ENCODE measurements at regions not wholly inside any gene's neighbourhood (a gene's known extent, or its start where the extent isn't known, plus 50 kb on each side); places are given as distances from the start of the nearest gene placed in this dataset.
"Not testable (repeated sequence)": the region's sequence is repeated elsewhere in the genome, so short reads cannot be mapped to it uniquely, and the experiment has no call there.

GRCh38 chr7:112982441-112983063, 104.1 kb downstream of the GPR85 start:
- DNase-seq (ENCODE audit: low spot score) = no peak

- no peak for DNase-seq (ENCODE audit: low spot score)
These were observed 104.7 kb downstream of the GPR85 start for GRCh38 chr7:112981966-112982365.

- DNase-seq (ENCODE audit: low spot score) = not testable (repeated sequence)
These were observed 107.6 kb downstream of the GPR85 start for GRCh38 chr7:112979055-112979454.

- DNase-seq (ENCODE audit: low spot score) = not testable (repeated sequence)
These were observed 109.2 kb downstream of the GPR85 start for GRCh38 chr7:112977244-112977955.

- no peak for DNase-seq (ENCODE audit: low spot score)
These were observed 115.9 kb downstream of the GPR85 start for GRCh38 chr7:112970771-112971170.

GRCh38 chr7:112969946-112970345, 116.7 kb downstream of the GPR85 start:
- no peak for DNase-seq (ENCODE audit: low spot score)

GRCh38 chr7:112965506-112965905, 121.1 kb downstream of the GPR85 start:
- no peak for DNase-seq (ENCODE audit: low spot score)

- no peak for DNase-seq (ENCODE audit: low spot score)
These were observed 123.0 kb downstream of the GPR85 start for GRCh38 chr7:112963634-112964033.

GRCh38 chr7:112962815-112963214, 123.8 kb downstream of the GPR85 start:
- DNase-seq (ENCODE audit: low spot score) = no peak

GRCh38 chr7:112959276-112959675, 127.4 kb downstream of the GPR85 start:
- no peak for DNase-seq (ENCODE audit: low spot score)

- no peak for DNase-seq (ENCODE audit: low spot score)
These were observed 127.9 kb downstream of the GPR85 start for GRCh38 chr7:112958775-112959174.

GRCh38 chr7:112957901-112958300, 128.7 kb downstream of the GPR85 start:
- DNase-seq (ENCODE audit: low spot score) = no peak

- not testable (repeated sequence) for DNase-seq (ENCODE audit: low spot score)
These were observed 133.6 kb downstream of the GPR85 start for GRCh38 chr7:112953031-112953430.

GRCh38 chr7:112951070-112951469, 135.6 kb downstream of the GPR85 start:
- no peak for DNase-seq (ENCODE audit: low spot score)

GRCh38 chr7:112949682-112950081, 136.9 kb downstream of the GPR85 start:
- DNase-seq (ENCODE audit: low spot score) = not testable (repeated sequence)

- no peak for DNase-seq (ENCODE audit: low spot score)
These were observed 140.3 kb downstream of the GPR85 start for GRCh38 chr7:112946350-112946749.

- no peak for DNase-seq (ENCODE audit: low spot score)
These were observed 141.6 kb downstream of the GPR85 start for GRCh38 chr7:112945046-112945445.

- DNase-seq (ENCODE audit: low spot score) = no peak
These were observed 143.6 kb downstream of the GPR85 start for GRCh38 chr7:112942981-112943380.

- not testable (repeated sequence) for DNase-seq (ENCODE audit: low spot score)
These were observed 144.5 kb downstream of the GPR85 start for GRCh38 chr7:112942125-112942524.

- no peak for DNase-seq (ENCODE audit: low spot score)
These were observed 146.3 kb downstream of the GPR85 start for GRCh38 chr7:112940314-112940732.

GRCh38 chr7:112939574-112940313, 146.9 kb downstream of the GPR85 start:
- DNase-seq (ENCODE audit: low spot score) = peak; percentile 98

- peak; percentile 61 for DNase-seq (ENCODE audit: low spot score)
These were observed 147.6 kb downstream of the GPR85 start for GRCh38 chr7:112938863-112939573.

Measured in D341Med (cell line).